Renal cortex interstitium (tissue), 11 donors: ENCODE measurements at regions not wholly inside any gene's neighbourhood (a gene's known extent, or its start where the extent isn't known, plus 50 kb on each side); places are given as distances from the start of the nearest gene placed in this dataset.
A peak's percentile ranks its signal among the peaks of the same experiment; 100 is the strongest.
"Not testable (repeated sequence)": the region's sequence is repeated elsewhere in the genome, so short reads cannot be mapped to it uniquely, and the experiment has no call there.

Experiments
- DNase-seq, 11 donors: peaks; one replicate each; pipeline ENCODE4 v3.0.0-alpha.2; 2013; ENCODE audit warnings: low read depth in 9 of 11, low spot score in 4 of 11; ENCODE audit errors: extremely low read depth in 1 of 11

- no peak for DNase-seq
Measured at GRCh38 chr14:85333841-85334240, 196.1 kb upstream of the FLRT2 start.

DNA sequence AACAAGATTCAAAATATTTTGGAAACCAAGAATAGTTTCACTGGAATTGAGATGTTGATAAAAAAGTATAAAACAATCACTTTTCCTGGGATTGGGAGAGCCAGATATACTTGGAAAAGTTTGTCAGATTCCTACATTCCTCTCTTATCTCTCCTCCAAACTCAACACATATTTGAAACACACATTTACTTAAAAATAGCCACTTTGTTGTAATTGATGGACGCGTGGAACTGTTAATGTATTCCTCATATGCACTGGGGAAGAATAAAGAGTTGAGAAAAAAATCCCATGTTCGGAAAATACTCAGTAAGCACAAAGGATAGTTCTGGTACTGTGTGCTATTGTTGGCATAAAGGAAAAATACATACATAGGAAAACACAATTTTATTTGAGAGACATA, 195.6 kb upstream of the FLRT2 start:
- DNase-seq, result no peak

DNA sequence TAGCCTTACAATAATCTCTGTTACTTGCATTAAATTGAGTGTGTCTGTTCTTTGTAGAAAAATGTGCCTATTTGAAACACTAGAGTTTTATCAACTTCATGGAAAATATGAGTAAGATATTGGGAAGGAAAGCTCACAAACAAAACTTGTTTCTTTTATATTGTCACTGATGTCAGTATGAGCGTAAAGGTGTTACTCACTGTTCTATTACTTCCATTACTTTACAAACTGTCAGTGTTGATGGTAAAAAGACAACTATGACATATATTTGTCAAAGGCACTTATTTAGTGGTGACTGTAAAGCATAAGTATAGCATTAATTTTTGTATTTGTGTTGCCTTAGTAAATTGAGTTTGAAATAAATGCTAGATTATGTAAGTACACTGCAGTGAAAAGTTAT, 193.7 kb upstream of the FLRT2 start:
- DNase-seq, result no peak

- DNase-seq, result no peak
Measured at GRCh38 chr14:85336817-85337216, 193.1 kb upstream of the FLRT2 start.

DNA sequence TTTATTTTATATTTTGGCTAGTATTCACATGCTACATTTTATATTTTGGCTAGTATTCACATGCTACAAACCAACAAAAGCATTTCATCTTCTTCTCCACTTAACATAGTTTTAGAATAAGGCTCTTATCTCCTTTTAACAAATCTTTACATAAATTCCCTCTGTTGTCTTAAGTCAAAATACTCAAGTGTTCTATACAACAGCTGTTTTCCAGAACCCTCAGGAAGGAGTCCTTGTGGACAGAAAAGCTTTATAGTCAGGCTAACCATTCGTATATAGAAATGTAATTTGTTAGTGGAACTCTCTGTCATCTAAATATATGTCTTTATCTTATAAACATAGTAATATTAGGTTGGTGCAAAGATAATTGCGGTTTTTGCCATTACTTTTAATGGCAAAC, 191.0 kb upstream of the FLRT2 start:
- DNase-seq, result peak in 6 of 11 donors; percentile 4 to 33 (median 13)

GRCh38 chr14:85342858-85343607, 186.9 kb upstream of the FLRT2 start:
- no peak for DNase-seq

DNA sequence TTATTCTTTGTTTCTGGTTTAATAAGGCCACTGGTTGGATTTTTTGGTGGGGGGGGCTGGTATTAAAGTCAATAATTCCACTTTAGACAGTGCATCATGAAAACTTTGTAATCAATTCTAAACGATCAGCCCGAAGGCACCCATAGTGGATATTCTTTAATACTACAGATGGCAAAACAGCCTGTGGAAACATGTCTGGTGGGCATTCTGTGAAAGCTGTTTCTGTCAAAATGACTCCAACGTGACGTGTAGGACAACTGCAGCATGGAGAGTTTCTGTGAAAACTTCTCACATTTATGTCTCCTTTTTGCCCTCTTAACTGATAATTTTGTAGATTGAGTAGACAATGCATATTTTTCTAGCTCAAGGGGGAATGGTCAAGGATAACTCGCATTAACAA, 185.8 kb upstream of the FLRT2 start:
- no peak for DNase-seq

- no peak for DNase-seq
Measured at GRCh38 chr14:85344847-85345570, 184.9 kb upstream of the FLRT2 start.

GRCh38 chr14:85350667-85351066, 179.3 kb upstream of the FLRT2 start:
- DNase-seq, result no peak

- not testable (repeated sequence) for DNase-seq
Measured at GRCh38 chr14:85352588-85352987, 177.4 kb upstream of the FLRT2 start.

- no peak for DNase-seq
Measured at GRCh38 chr14:85357120-85357519, 172.8 kb upstream of the FLRT2 start.

DNA sequence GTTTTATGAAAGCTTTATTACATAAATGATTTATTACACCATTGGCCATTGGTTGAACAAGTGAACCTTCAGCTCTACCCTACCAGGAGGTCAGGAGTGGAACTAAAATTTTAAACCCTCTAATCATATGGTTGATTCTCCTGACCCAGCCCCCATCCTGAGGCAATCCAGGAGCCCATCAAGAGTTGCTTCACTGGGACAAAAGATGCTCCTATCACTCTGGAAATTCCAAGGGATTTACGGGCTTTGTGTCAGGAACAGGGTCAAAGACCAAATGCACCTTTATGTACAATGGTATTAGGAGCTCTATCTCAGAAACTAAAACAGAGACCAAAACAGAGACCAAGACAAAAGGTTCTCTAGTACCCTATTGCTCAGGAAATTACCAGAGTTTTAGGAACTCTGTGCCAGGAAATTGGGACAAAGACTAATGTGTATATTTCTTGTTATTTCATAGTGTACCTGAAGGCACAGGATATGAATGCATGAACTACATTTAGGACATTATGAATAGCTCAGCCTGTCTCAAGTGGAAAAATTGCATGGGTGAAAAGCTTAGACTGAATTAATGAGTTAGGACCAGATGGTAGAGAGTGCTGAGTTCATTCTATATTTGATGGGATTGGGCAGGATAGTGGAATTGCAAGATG, 171.7 kb upstream of the FLRT2 start:
- no peak for DNase-seq

DNA sequence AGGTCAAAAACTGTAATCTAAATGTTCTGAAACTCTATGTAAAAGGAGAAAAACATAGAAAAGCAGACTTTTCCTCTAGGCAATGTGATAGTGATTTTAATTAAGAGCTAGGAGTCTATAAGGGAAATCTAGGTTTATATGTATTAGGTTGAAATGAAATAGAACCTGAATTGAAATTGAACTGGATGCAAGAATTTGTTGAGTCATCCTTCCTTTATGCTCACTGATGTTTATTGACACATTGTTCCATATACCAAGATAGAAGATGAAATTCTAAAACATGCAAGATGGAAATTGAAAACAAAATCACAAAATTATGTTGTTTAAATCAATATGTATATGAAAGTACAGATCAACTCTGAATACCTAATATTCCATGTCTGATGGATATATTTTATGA, 170.4 kb upstream of the FLRT2 start:
- DNase-seq, result no peak

- no peak for DNase-seq
Measured at GRCh38 chr14:85363358-85363757, 166.6 kb upstream of the FLRT2 start.

GRCh38 chr14:85366226-85366625, 163.7 kb upstream of the FLRT2 start:
- no peak for DNase-seq

- DNase-seq, result no peak
Measured at GRCh38 chr14:85380881-85381280, 149.1 kb upstream of the FLRT2 start.

DNA sequence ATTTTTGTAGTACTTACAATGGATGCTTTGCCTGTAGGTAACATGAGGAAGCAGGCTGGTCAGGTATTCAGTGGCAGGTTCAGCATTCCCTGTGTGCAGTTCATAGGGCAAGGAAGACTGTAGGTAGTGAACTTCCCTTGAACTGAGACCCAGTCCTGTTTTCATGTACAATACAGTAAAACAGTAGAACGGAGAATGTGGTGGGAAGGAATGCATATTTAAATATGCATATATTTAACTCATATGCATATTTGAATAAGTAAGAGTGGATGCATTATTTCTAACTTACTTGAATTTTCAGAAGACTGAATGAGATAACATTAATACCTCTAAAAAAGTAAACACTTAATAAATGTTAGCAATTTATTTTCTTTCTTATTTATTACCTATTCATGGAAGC, 147.6 kb upstream of the FLRT2 start:
- no peak for DNase-seq

DNA sequence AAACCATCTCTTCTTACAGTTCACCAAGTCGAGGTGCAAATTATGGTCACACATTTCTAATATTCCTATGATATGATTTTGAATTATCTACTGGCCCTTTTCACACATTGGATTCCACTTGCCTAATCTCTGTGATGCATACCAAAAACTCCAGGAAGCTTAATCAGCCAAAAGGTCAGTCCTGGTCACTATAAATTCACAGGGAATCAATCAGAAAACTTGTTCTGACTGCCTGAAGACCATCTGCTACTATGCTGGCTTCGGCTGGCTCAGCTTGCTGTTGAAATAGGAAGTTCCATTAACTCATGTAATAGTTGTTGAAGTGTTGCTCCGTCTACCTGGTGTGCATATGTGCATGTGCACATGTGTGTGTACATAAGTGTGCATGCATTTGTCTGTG, 142.8 kb upstream of the FLRT2 start:
- no peak for DNase-seq

GRCh38 chr14:85390236-85390635, 139.7 kb upstream of the FLRT2 start:
- no peak for DNase-seq

DNA sequence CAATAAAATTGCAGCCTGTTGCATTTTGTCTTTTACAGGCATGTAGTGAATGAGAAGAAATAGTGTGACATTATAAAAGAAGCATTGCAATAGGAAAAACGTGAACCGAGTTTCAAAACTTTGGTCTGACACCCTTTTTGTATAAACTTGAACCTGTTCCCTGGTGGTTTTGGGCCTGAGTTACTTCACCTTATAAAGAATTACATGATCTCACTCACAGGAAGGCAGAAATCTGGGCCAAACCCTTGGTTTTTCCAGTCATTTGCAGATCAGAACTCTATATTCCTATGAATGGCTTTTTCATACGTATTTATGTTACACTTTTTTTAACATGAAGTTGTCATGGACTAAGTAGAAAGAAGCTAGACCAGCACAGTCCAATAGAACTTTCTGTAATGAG, 138.5 kb upstream of the FLRT2 start:
- DNase-seq, result no peak
